HCT116 (cell line): ENCODE measurements at regions not wholly inside any gene's neighbourhood (a gene's known extent, or its start where the extent isn't known, plus 50 kb on each side); places are given as distances from the start of the nearest gene placed in this dataset.

Experiments used
- ATAC-seq: fragments of 200-7000 bp; cut with Tn5 transposase; 2 replicates; pipeline ENCODE4 v1.9.1; 2020; ENCODE audit warnings: mild to moderate bottlenecking, moderate library complexity
- BruUV-seq: library from RNA; stranded (reverse); fragments of 400-500 nt; replicated peaks from 2 replicates; lab custom pipeline; 2021; lab: Mats Ljungman, UMichigan
- CTCF ChIA-PET: fragments of 300-600 bp; sonication (Branson Sonifier 250); formaldehyde crosslinking; loops from one replicate; lab custom pipeline; 2021; ENCODE audit warnings: antibody characterized with exemption; lab: Charles Lee
- POLR2A ChIA-PET: fragments of 300-600, 350-600 bp; sonication (Branson Sonifier 250); formaldehyde crosslinking; loops from one replicate; lab custom pipeline; 2021; ENCODE audit warnings: antibody characterized with exemption; lab: Charles Lee
- RAD21 ChIA-PET, 2 experiments: fragments of 300-600 bp; sonication (Branson Sonifier 250); formaldehyde crosslinking; loops; one replicate each; lab custom pipeline; 2023; ENCODE audit warnings: low total read pairs in 2 of 2; ENCODE audit not compliant: uncharacterized antibody in 2 of 2, unreplicated experiment in 2 of 2, low non-redundant PET in 1 of 2; lab: Charles Lee
- DNase-seq: peaks from one replicate; pipeline ENCODE4 v3.0.0-alpha.2; 2010; ENCODE audit warnings: low read depth, low spot score
- H2AFZ ChIP-seq: fragments of 200-600 bp; shearing (Covaris generic), sonication (generic); 2 replicates; pipeline ENCODE4 v1.6.1; 2017; ENCODE audit warnings: low read depth, mixed run types, mixed read lengths, antibody characterized with exemption, low read length; ENCODE audit not compliant: poor library complexity, severe bottlenecking
- H3K27ac ChIP-seq: 2 replicates; pipeline ENCODE4 v1.5.1; 2012; ENCODE audit warnings: low read depth, low read length
- H3K27me3 ChIP-seq: fragments of 200-600 bp; sonication (generic); 2 replicates; pipeline ENCODE4 v1.6.1; 2016; ENCODE audit warnings: mixed run types, low read length, mixed read lengths; ENCODE audit not compliant: insufficient read depth
- H3K36me3 ChIP-seq, 2 experiments: fragments of 200-500 bp in 1 of 2; fragments of 200-600 bp in 1 of 2; sonication (Bioruptor generic) in 1 of 2; sonication (generic) in 1 of 2; 2 replicates each; pipeline versions ENCODE4 v1.5.1 to v1.6.1; 2014 to 2016; ENCODE audit warnings: low read length in 2 of 2, inconsistent platforms in 1 of 2, mixed read lengths in 1 of 2, mixed run types in 1 of 2; ENCODE audit not compliant: insufficient read depth in 2 of 2, control insufficient read depth in 1 of 2
- H3K4me1 ChIP-seq, 2 experiments: fragments of 200-600 bp in 1 of 2; sonication (generic) in 1 of 2; 2 replicates each; pipeline versions ENCODE4 v1.5.1 to v1.6.1; 2012 to 2017; ENCODE audit warnings: low read length in 2 of 2, inconsistent platforms in 1 of 2, mild to moderate bottlenecking in 1 of 2, mixed read lengths in 1 of 2, mixed run types in 1 of 2, moderate library complexity in 1 of 2; ENCODE audit not compliant: insufficient read depth in 2 of 2, control insufficient read depth in 1 of 2
- H3K4me2 ChIP-seq: fragments of 200-600 bp; sonication (generic); 2 replicates; pipeline ENCODE4 v1.6.1; 2017; ENCODE audit warnings: mixed run types, low read length, mixed read lengths
- H3K4me3 ChIP-seq, 2 experiments: fragments of 200-600 bp in 1 of 2; sonication (generic) in 1 of 2; replicated peaks in 1 of 2; 2 replicates each; pipeline ENCODE4 v1.5.1; 2011 to 2016; ENCODE audit warnings: low read length in 2 of 2, control low read depth in 1 of 2, low read depth in 1 of 2, mild to moderate bottlenecking in 1 of 2, mixed read lengths in 1 of 2, mixed run types in 1 of 2
- H3K79me2 ChIP-seq: fragments of 200-600 bp; sonication (generic); 2 replicates; pipeline ENCODE4 v1.6.1; 2017; ENCODE audit warnings: mild to moderate bottlenecking, mixed run types, low read length, moderate library complexity, mixed read lengths; ENCODE audit not compliant: insufficient read depth
- H3K9ac ChIP-seq: fragments of 200-600 bp; sonication (generic); 2 replicates; pipeline ENCODE4 v1.6.1; 2016; ENCODE audit warnings: low read length, mixed read lengths
- H3K9me2 ChIP-seq: fragments of 200-600 bp; sonication (generic), shearing (Covaris generic); 2 replicates; pipeline ENCODE4 v1.6.1; 2017; ENCODE audit warnings: mixed run types, mild to moderate bottlenecking, moderate library complexity; ENCODE audit not compliant: insufficient read depth
- H3K9me3 ChIP-seq, 2 experiments: fragments of 200-500 bp in 1 of 2; fragments of 200-600 bp in 1 of 2; sonication (Bioruptor generic) in 1 of 2; sonication (generic) in 1 of 2; 2 replicates each; pipeline ENCODE4 v1.6.1; 2014 to 2017; ENCODE audit warnings: low read length in 2 of 2, mixed read lengths in 2 of 2, inconsistent platforms in 1 of 2, low read depth in 1 of 2, mild to moderate bottlenecking in 1 of 2, mixed run types in 1 of 2, moderate library complexity in 1 of 2; ENCODE audit not compliant: control insufficient read depth in 1 of 2, insufficient read depth in 1 of 2
- H4K20me1 ChIP-seq: fragments of 200-600 bp; sonication (generic), shearing (Covaris generic); 2 replicates; pipeline ENCODE4 v1.6.1; 2017; ENCODE audit warnings: mixed run types, mild to moderate bottlenecking, moderate library complexity; ENCODE audit not compliant: insufficient read depth
- CBX3 ChIP-seq: IDR thresholded peaks from 2 replicates; pipeline ENCODE4 v1.6.1; 2012; ENCODE audit warnings: low read depth
- EGR1 ChIP-seq: IDR thresholded peaks from 2 replicates; pipeline ENCODE4 v1.6.1; 2012; ENCODE audit warnings: low read depth
- ELF1 ChIP-seq: IDR thresholded peaks from 2 replicates; pipeline ENCODE4 v1.6.1; 2012; ENCODE audit warnings: low read depth, borderline replicate concordance
- EZH2 ChIP-seq: fragments of 200-600 bp; sonication (generic); IDR thresholded peaks from 2 replicates; pipeline ENCODE4 v1.6.1; 2017; ENCODE audit warnings: antibody characterized with exemption, mixed run types
- EZH2phosphoT487 ChIP-seq: fragments of 200-600 bp; IDR thresholded peaks from 2 replicates; pipeline ENCODE4 v1.6.1; 2018; ENCODE audit warnings: antibody characterized with exemption, borderline replicate concordance
- FOSL1 ChIP-seq: IDR thresholded peaks from 2 replicates; pipeline ENCODE4 v1.6.1; 2012; ENCODE audit warnings: low read depth
- JUND ChIP-seq: IDR thresholded peaks from 2 replicates; pipeline ENCODE4 v1.6.1; 2012
- MAX ChIP-seq: IDR thresholded peaks from 2 replicates; pipeline ENCODE4 v1.6.1; 2012
- POLR2A ChIP-seq: IDR thresholded peaks from 2 replicates; pipeline ENCODE4 v1.7.0; 2011; ENCODE audit warnings: borderline replicate concordance; ENCODE audit not compliant: insufficient read depth, insufficient read length; ENCODE audit errors: extremely low read depth
- POLR2AphosphoS5 ChIP-seq: IDR thresholded peaks from 2 replicates; pipeline ENCODE4 v1.6.1; 2011; ENCODE audit warnings: mild to moderate bottlenecking, low read depth, low read length, moderate library complexity
- RAD21 ChIP-seq: IDR thresholded peaks from 2 replicates; pipeline ENCODE4 v1.6.1; 2012; ENCODE audit warnings: low read depth, mild to moderate bottlenecking
- SIN3A ChIP-seq: IDR thresholded peaks from 2 replicates; pipeline ENCODE4 v1.6.1; 2012; ENCODE audit warnings: low read depth
- SP1 ChIP-seq: IDR thresholded peaks from 2 replicates; pipeline ENCODE4 v1.6.1; 2012; ENCODE audit warnings: low read depth
- SRF ChIP-seq: IDR thresholded peaks from 2 replicates; pipeline ENCODE4 v1.6.1; 2012; ENCODE audit warnings: low read depth
- TCF7L2 ChIP-seq: IDR thresholded peaks from 2 replicates; pipeline ENCODE4 v1.7.0; 2011; ENCODE audit warnings: borderline replicate concordance, inconsistent platforms; ENCODE audit not compliant: insufficient read depth, insufficient read length; ENCODE audit errors: extremely low read depth
- YY1 ChIP-seq: IDR thresholded peaks from 2 replicates; pipeline ENCODE4 v1.6.1; 2011; ENCODE audit warnings: low read length, low read depth, moderate library complexity, mild to moderate bottlenecking; ENCODE audit not compliant: insufficient replicate concordance; ENCODE audit errors: extremely low read depth
- ZFX ChIP-seq: fragments of 450-650 bp; IDR thresholded peaks from 2 replicates; pipeline ENCODE4 v1.6.1; 2017
- intact Hi-C: fragments of 100-400 bp; cut with micrococcal nuclease; formaldehyde crosslinking; loops from 2 replicates; pipeline ENCODE4 v1.10.0; 2022
- TF ChIP-seq, protein P1 (sequence below): IDR thresholded peaks from 2 replicates; pipeline ENCODE4 v1.6.1; 2012
- TF ChIP-seq, protein P2 (sequence below), 3 experiments: fragments of 200-600 bp in 1 of 3; sonication (generic) in 1 of 3; IDR thresholded peaks in 2 of 3; conservative IDR thresholded peaks in 1 of 3; 2 replicates each; pipeline ENCODE4 v1.5.1; 2012 to 2017; ENCODE audit warnings: low read depth in 2 of 3, low read length in 2 of 3, antibody characterized with exemption in 1 of 3, borderline replicate concordance in 1 of 3, control low read depth in 1 of 3, mild to moderate bottlenecking in 1 of 3, mixed read lengths in 1 of 3, mixed run types in 1 of 3, moderate library complexity in 1 of 3; ENCODE audit not compliant: insufficient read depth in 1 of 3
- TF ChIP-seq, protein P3 (sequence below): IDR thresholded peaks from 2 replicates; pipeline ENCODE4 v1.6.1; 2011; ENCODE audit warnings: mild to moderate bottlenecking, low read length, moderate library complexity; ENCODE audit not compliant: insufficient replicate concordance; ENCODE audit errors: extremely low read depth

DNA sequence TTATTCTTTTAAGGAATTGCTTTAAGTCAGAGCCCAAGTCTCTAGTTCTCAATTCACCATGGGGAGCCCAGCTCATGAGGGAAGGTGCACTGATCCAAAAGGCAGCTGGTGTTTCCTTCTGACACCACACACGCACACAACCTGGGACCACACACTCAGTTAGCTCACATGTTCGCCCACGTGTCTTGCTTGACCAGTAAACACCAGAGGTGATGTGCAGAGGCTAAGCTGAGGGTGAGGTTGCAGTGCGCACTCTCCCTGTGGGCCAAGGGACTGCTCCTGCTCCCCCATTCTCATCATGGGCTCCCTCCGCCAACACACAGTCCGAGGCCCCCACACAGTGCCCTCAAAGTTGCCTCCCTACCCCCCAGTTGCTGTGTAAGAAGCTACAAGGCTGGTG, 70.8 kb upstream of the BZW1 start:
- POLR2A ChIA-PET = no interaction called here
- no TSS peak for BruUV-seq
- H3K27ac ChIP-seq = no peak overlapping the region

More for the DNA sequence above, 70.8 kb upstream of the BZW1 start:
- DNase-seq = no peak
- Histone ChIP-seq H4K20me1 (no peaks in the 10 kb centered on the region), H3K9ac (no peak overlapping the region), H3K4me3 (no peak overlapping the region), H2AFZ (no peak overlapping the region), H3K4me1 (peaks cover 0 to 10% of the 10 kb centered on the region in 2 experiments; a peak in 1 of 4 replicates), H3K27me3 (no peaks in the 10 kb centered on the region), H3K4me2 (no peak overlapping the region), H3K9me2 (no peaks in the 10 kb centered on the region), H3K36me3 (no peaks in the 10 kb centered on the region), H3K9me3 (no peaks in the 10 kb centered on the region), H3K79me2 (no peaks in the 10 kb centered on the region)
- no peak for TF ChIP-seq JUND
- no peak for TF ChIP-seq ELF1
- no peak for TF ChIP-seq MAX
- TF ChIP-seq TCF7L2 = no peak
- no peak for TF ChIP-seq ZFX
- TF ChIP-seq FOSL1 = no peak
- TF ChIP-seq YY1 = no peak
- no peak for TF ChIP-seq CBX3
- TF ChIP-seq, protein P1, sequence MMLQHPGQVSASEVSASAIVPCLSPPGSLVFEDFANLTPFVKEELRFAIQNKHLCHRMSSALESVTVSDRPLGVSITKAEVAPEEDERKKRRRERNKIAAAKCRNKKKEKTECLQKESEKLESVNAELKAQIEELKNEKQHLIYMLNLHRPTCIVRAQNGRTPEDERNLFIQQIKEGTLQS = no peak
- no peak for TF ChIP-seq EZH2
- no peak for TF ChIP-seq EZH2phosphoT487
- TF ChIP-seq, protein P2, sequence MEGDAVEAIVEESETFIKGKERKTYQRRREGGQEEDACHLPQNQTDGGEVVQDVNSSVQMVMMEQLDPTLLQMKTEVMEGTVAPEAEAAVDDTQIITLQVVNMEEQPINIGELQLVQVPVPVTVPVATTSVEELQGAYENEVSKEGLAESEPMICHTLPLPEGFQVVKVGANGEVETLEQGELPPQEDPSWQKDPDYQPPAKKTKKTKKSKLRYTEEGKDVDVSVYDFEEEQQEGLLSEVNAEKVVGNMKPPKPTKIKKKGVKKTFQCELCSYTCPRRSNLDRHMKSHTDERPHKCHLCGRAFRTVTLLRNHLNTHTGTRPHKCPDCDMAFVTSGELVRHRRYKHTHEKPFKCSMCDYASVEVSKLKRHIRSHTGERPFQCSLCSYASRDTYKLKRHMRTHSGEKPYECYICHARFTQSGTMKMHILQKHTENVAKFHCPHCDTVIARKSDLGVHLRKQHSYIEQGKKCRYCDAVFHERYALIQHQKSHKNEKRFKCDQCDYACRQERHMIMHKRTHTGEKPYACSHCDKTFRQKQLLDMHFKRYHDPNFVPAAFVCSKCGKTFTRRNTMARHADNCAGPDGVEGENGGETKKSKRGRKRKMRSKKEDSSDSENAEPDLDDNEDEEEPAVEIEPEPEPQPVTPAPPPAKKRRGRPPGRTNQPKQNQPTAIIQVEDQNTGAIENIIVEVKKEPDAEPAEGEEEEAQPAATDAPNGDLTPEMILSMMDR (IDR thresholded peaks at IDR 0.05 in 2 of 3, conservative IDR thresholded peaks at IDR 0.05 in 1 of 3; ENCODE audit: borderline replicate concordance in 1 of 3, insufficient read depth in 1 of 3, low read depth in 2 of 3, low read length in 2 of 3) = no peak
- TF ChIP-seq POLR2A = no peak
- TF ChIP-seq, protein P3, sequence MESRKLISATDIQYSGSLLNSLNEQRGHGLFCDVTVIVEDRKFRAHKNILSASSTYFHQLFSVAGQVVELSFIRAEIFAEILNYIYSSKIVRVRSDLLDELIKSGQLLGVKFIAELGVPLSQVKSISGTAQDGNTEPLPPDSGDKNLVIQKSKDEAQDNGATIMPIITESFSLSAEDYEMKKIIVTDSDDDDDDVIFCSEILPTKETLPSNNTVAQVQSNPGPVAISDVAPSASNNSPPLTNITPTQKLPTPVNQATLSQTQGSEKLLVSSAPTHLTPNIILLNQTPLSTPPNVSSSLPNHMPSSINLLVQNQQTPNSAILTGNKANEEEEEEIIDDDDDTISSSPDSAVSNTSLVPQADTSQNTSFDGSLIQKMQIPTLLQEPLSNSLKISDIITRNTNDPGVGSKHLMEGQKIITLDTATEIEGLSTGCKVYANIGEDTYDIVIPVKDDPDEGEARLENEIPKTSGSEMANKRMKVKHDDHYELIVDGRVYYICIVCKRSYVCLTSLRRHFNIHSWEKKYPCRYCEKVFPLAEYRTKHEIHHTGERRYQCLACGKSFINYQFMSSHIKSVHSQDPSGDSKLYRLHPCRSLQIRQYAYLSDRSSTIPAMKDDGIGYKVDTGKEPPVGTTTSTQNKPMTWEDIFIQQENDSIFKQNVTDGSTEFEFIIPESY = no peak
- no peak for TF ChIP-seq EGR1
- no peak for TF ChIP-seq POLR2AphosphoS5
- TF ChIP-seq RAD21 = no peak
- no peak for TF ChIP-seq SP1
- no peak for TF ChIP-seq SRF
- no peak for TF ChIP-seq SIN3A
- ATAC-seq = no peak
- RAD21 ChIA-PET = no interaction called here
- CTCF ChIA-PET = interaction anchor here (1.0 kb wide), 1 partner anchor 11 kb away, joined by 3 read pairs; no protein-coding TSS in a partner anchor
- intact Hi-C loops = no loop called here
